Loucy (cell line): ENCODE measurements at regions not wholly inside any gene's neighbourhood (a gene's known extent, or its start where the extent isn't known, plus 50 kb on each side); places are given as distances from the start of the nearest gene placed in this dataset.

Experiments
- H2AFZ ChIP-seq: fragments of 200-600 bp; sonication (generic); 2 replicates; pipeline ENCODE4 v1.6.0; 2016; ENCODE audit warnings: antibody characterized with exemption, mild to moderate bottlenecking, low read length, moderate library complexity
- H3F3A ChIP-seq: fragments of 200-600 bp; 2 replicates; pipeline ENCODE4 v1.6.0; 2016; ENCODE audit warnings: antibody characterized with exemption, low read depth, mild to moderate bottlenecking
- H3K27me3 ChIP-seq: fragments of 200-600 bp; sonication (generic); 2 replicates; pipeline ENCODE4 v1.6.1; 2014; ENCODE audit warnings: low read length, mild to moderate bottlenecking; ENCODE audit not compliant: insufficient read depth, poor library complexity, severe bottlenecking
- H3K36me3 ChIP-seq: fragments of 200-600 bp; sonication (generic); 2 replicates; pipeline ENCODE4 v1.6.1; 2016; ENCODE audit warnings: low read length; ENCODE audit not compliant: insufficient read depth
- H3K4me1 ChIP-seq: fragments of 200-600 bp; sonication (generic); 2 replicates; pipeline ENCODE4 v1.5.1; 2014; ENCODE audit warnings: low read length, mild to moderate bottlenecking; ENCODE audit not compliant: insufficient read depth, poor library complexity, severe bottlenecking
- H3K4me2 ChIP-seq: fragments of 200-600 bp; sonication (generic); 2 replicates; pipeline ENCODE4 v1.6.0; 2014; ENCODE audit warnings: antibody characterized with exemption, low read length, low read depth, mild to moderate bottlenecking; ENCODE audit not compliant: poor library complexity, severe bottlenecking
- H3K4me3 ChIP-seq: fragments of 200-600 bp; sonication (generic); 2 replicates; pipeline ENCODE4 v1.5.1; 2014; ENCODE audit warnings: low read length, mild to moderate bottlenecking, mixed read lengths; ENCODE audit not compliant: poor library complexity, severe bottlenecking
- H3K79me2 ChIP-seq: fragments of 200-600 bp; sonication (generic); 2 replicates; pipeline ENCODE4 v1.6.1; 2014; ENCODE audit warnings: low read length; ENCODE audit not compliant: insufficient read depth
- H3K9ac ChIP-seq: fragments of 200-600 bp; sonication (generic); 2 replicates; pipeline ENCODE4 v1.6.0; 2014; ENCODE audit warnings: mild to moderate bottlenecking, low read depth, low read length, moderate library complexity; ENCODE audit not compliant: poor library complexity, severe bottlenecking
- H3K9me2 ChIP-seq: fragments of 200-600 bp; sonication (generic); replicated peaks from 2 replicates; pipeline ENCODE4 v1.6.1; 2016; ENCODE audit warnings: low read depth, low read length, mixed read lengths
- H3K9me3 ChIP-seq: fragments of 200-600 bp; sonication (generic); 2 replicates; pipeline ENCODE4 v1.6.1; 2014; ENCODE audit warnings: mild to moderate bottlenecking, antibody characterized with exemption, low read length, low read depth; ENCODE audit not compliant: insufficient read depth
- H4K20me1 ChIP-seq: fragments of 200-600 bp; sonication (generic); 2 replicates; pipeline ENCODE4 v1.6.0; 2014; ENCODE audit warnings: antibody characterized with exemption, low read length, mild to moderate bottlenecking; ENCODE audit not compliant: insufficient read depth, poor library complexity, severe bottlenecking
- EZH2phosphoT487 ChIP-seq: fragments of 200-600 bp; IDR thresholded peaks from 2 replicates; pipeline ENCODE4 v1.6.1; 2018; ENCODE audit warnings: antibody characterized with exemption, mild to moderate bottlenecking, moderate library complexity, borderline replicate concordance
- TF ChIP-seq, protein P1 (sequence below): fragments of 200-600 bp; sonication (generic); conservative IDR thresholded peaks from 2 replicates; pipeline ENCODE4 v1.5.1; 2014; ENCODE audit warnings: mild to moderate bottlenecking, antibody characterized with exemption, low read length

GRCh38 chr2:128552141-128552805 is 233.6 kb upstream of the HS6ST1 start:
- H2AFZ ChIP-seq = no peak overlapping the region
- H4K20me1 ChIP-seq = no peaks in the 10 kb centered on the region
- no peak overlapping the region for H3K4me2 ChIP-seq
- no peaks in the 10 kb centered on the region for H3K79me2 ChIP-seq
- no peaks in the 10 kb centered on the region for H3K9me3 ChIP-seq
- no peak overlapping the region for H3K4me3 ChIP-seq
- no peaks in the 10 kb centered on the region for H3K27me3 ChIP-seq
- no peaks in the 10 kb centered on the region for H3K36me3 ChIP-seq
- no peaks in the 10 kb centered on the region for H3F3A ChIP-seq
- peaks cover 18% of the 10 kb centered on the region for H3K4me1 ChIP-seq
- no peak for TF ChIP-seq EZH2phosphoT487
- TF ChIP-seq, protein P1, sequence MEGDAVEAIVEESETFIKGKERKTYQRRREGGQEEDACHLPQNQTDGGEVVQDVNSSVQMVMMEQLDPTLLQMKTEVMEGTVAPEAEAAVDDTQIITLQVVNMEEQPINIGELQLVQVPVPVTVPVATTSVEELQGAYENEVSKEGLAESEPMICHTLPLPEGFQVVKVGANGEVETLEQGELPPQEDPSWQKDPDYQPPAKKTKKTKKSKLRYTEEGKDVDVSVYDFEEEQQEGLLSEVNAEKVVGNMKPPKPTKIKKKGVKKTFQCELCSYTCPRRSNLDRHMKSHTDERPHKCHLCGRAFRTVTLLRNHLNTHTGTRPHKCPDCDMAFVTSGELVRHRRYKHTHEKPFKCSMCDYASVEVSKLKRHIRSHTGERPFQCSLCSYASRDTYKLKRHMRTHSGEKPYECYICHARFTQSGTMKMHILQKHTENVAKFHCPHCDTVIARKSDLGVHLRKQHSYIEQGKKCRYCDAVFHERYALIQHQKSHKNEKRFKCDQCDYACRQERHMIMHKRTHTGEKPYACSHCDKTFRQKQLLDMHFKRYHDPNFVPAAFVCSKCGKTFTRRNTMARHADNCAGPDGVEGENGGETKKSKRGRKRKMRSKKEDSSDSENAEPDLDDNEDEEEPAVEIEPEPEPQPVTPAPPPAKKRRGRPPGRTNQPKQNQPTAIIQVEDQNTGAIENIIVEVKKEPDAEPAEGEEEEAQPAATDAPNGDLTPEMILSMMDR = no peak
- H3K9me2 ChIP-seq = no peaks in the 10 kb centered on the region
- no peak overlapping the region for H3K9ac ChIP-seq

- Histone ChIP-seq H2AFZ (no peak overlapping the region), H3K27me3 (no peaks in the 10 kb centered on the region), H3K9me2 (no peaks in the 10 kb centered on the region), H3K9ac (no peak overlapping the region), H3K79me2 (no peaks in the 10 kb centered on the region), H3K4me2 (no peak overlapping the region), H4K20me1 (no peaks in the 10 kb centered on the region), H3K36me3 (no peaks in the 10 kb centered on the region), H3K4me1 (peaks cover 18% of the 10 kb centered on the region), H3K9me3 (no peaks in the 10 kb centered on the region), H3F3A (no peaks in the 10 kb centered on the region), H3K4me3 (no peak overlapping the region)
- TF ChIP-seq, protein P1 = no peak
- no peak for TF ChIP-seq EZH2phosphoT487
Observed at GRCh38 chr2:128552806-128553551, 234.3 kb upstream of the HS6ST1 start.

DNA sequence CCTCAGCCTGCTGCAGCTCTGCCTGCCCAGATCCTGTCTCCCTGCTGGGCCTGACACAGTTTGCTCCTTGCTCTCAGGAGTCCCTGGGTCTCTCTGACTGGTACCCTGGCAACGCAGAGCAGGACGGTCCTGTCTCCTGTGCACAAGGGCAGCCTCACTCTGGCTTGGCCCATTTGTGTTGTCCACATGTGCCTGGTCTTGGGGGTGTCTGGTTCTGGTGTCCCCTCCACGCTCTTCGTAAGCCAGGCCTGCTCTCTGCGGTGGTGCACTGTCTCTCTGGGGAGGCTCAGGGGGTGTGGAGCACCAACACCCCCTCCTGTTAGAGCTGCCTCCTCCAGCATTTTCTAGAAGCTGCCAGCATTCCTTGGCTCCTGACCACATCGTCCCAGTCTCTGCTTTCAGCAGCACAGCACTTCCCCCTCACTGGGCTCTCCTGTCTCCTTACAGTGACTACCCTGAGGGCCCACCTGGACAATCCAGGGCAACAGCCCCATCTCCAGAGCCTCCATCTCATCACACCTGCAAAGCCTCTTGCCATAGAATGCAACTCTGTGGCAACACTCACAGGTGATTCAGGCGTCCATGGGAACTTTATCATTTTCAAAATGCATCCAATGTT is 235.6 kb upstream of the HS6ST1 start:
- Histone ChIP-seq H3K36me3 (no peaks in the 10 kb centered on the region), H2AFZ (no peak overlapping the region), H3F3A (no peaks in the 10 kb centered on the region), H3K9ac (no peak overlapping the region), H3K4me2 (no peak overlapping the region), H3K4me1 (peaks cover 18% of the 10 kb centered on the region), H4K20me1 (no peaks in the 10 kb centered on the region), H3K9me2 (no peaks in the 10 kb centered on the region), H3K4me3 (no peak overlapping the region), H3K9me3 (no peaks in the 10 kb centered on the region), H3K27me3 (no peaks in the 10 kb centered on the region), H3K79me2 (no peaks in the 10 kb centered on the region)
- TF ChIP-seq, protein P1 = no peak
- no peak for TF ChIP-seq EZH2phosphoT487
